Keratinocyte (primary cell): ENCODE measurements at regions not wholly inside any gene's neighbourhood (a gene's known extent, or its start where the extent isn't known, plus 50 kb on each side); places are given as distances from the start of the nearest gene placed in this dataset.

Source experiments
- DNase-seq: peaks from one replicate; pipeline ENCODE4 v3.0.0-alpha.2; 2011; ENCODE audit warnings: low read depth, missing footprints, low spot score
- FAIRE-seq: peaks from 2 replicates; lab custom pipeline; 2011; peaks lifted over from hg19 to GRCh38; lab: Jason Lieb, UNC
- H2AFZ ChIP-seq: 2 replicates; pipeline ENCODE4 v1.6.0; 2012; ENCODE audit warnings: low read length, control low read depth, inconsistent platforms; ENCODE audit not compliant: control insufficient read depth
- H3K27ac ChIP-seq: 2 replicates; pipeline ENCODE4 v1.5.1; 2011; ENCODE audit warnings: low read length; ENCODE audit not compliant: control insufficient read depth, insufficient read depth
- H3K27me3 ChIP-seq: 3 replicates; pipeline ENCODE4 v1.6.0; 2011; ENCODE audit warnings: low read length; ENCODE audit not compliant: control insufficient read depth, insufficient read depth; ENCODE audit errors: extremely low read depth
- H3K36me3 ChIP-seq, 2 experiments: 2 replicates in 1 of 2; 3 replicates in 1 of 2; pipeline ENCODE4 v1.5.1; 2011; ENCODE audit warnings: low read length in 2 of 2, mild to moderate bottlenecking in 1 of 2; ENCODE audit not compliant: control insufficient read depth in 2 of 2, insufficient read depth in 2 of 2; ENCODE audit errors: extremely low read depth in 1 of 2
- H3K4me1 ChIP-seq: 3 replicates; pipeline ENCODE4 v1.5.1; 2011; ENCODE audit warnings: low read length; ENCODE audit not compliant: control insufficient read depth, insufficient read depth; ENCODE audit errors: extremely low read depth
- H3K4me2 ChIP-seq: 3 replicates; pipeline ENCODE4 v1.6.0; 2011; ENCODE audit warnings: low read depth, low read length; ENCODE audit not compliant: control insufficient read depth, insufficient read depth; ENCODE audit errors: extremely low read depth
- H3K4me3 ChIP-seq, 3 experiments: fragments of 200-600 bp in 1 of 3; sonication (generic) in 1 of 3; 2 replicates in 2 of 3; 3 replicates in 1 of 3; pipeline ENCODE4 v1.5.1; 2011 to 2016; ENCODE audit warnings: low read length in 3 of 3, mild to moderate bottlenecking in 3 of 3, control low read depth in 2 of 3, inconsistent platforms in 1 of 3, low read depth in 1 of 3, mixed read lengths in 1 of 3, mixed run types in 1 of 3, moderate library complexity in 1 of 3; ENCODE audit not compliant: control insufficient read depth in 2 of 3, insufficient read depth in 2 of 3; ENCODE audit errors: extremely low read depth in 1 of 3
- H3K79me2 ChIP-seq: 2 replicates; pipeline ENCODE4 v1.6.0; 2012; ENCODE audit warnings: low read length; ENCODE audit not compliant: control insufficient read depth, insufficient read depth
- H3K9ac ChIP-seq: 3 replicates; pipeline ENCODE4 v1.6.0; 2011; ENCODE audit warnings: low read length; ENCODE audit not compliant: control insufficient read depth, insufficient read depth; ENCODE audit errors: extremely low read depth
- H3K9me1 ChIP-seq: 3 replicates; pipeline ENCODE4 v1.6.0; 2011; ENCODE audit warnings: low read length; ENCODE audit not compliant: control insufficient read depth, insufficient read depth; ENCODE audit errors: extremely low read depth
- H3K9me3 ChIP-seq: 2 replicates; pipeline ENCODE4 v1.5.1; 2012; ENCODE audit warnings: low read depth, low read length; ENCODE audit not compliant: control insufficient read depth
- H4K20me1 ChIP-seq: 3 replicates; pipeline ENCODE4 v1.6.0; 2011; ENCODE audit warnings: low read length; ENCODE audit not compliant: control insufficient read depth, insufficient read depth; ENCODE audit errors: extremely low read depth
- EZH2 ChIP-seq: IDR thresholded peaks from one replicate; pipeline ENCODE4 v1.6.1; 2012; ENCODE audit warnings: inconsistent platforms, mild to moderate bottlenecking, low read length, moderate library complexity
- dilution Hi-C: fragments of 300-500 bp; cut with MboI; formaldehyde crosslinking; loops from one replicate; pipeline ENCODE4 v1.7.0; 2020; ENCODE audit warnings: low sequenced_read_pairs; ENCODE audit not compliant: extremely low pct_ligation_motif_present
- TF ChIP-seq, protein P1 (sequence below), 3 experiments: IDR thresholded peaks in 1 of 3; conservative IDR thresholded peaks in 1 of 3; optimal IDR thresholded peaks in 1 of 3; 2 replicates in 2 of 3; 3 replicates in 1 of 3; pipeline versions ENCODE3 to v1.5.1; 2011; ENCODE audit warnings: low read length in 3 of 3, mild to moderate bottlenecking in 3 of 3, moderate library complexity in 2 of 3, control low read depth in 1 of 3, inconsistent platforms in 1 of 3; ENCODE audit not compliant: insufficient read depth in 2 of 3; ENCODE audit errors: extremely low read depth in 1 of 3

DNA sequence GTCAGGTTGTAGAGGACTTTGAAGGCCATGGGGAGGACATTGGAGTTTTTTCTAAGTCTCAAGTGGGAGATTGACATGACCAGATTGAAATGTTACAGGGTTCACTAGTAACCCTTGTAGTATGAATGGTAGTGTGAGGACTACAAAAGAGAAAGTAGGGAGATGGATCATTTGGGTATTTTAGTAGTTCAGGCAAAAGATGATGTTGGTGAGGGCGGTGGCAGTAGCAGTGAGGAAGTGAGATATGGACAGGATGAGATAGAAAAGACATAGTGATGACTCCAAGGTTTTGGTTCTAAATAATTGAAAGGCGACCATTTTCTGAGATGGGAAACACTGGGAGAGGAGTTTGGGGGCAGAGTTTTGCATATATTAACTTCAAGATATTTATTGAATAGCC, 94.2 kb upstream of the CNTN1 start:
- no peak for TF ChIP-seq EZH2
- TF ChIP-seq, protein P1, sequence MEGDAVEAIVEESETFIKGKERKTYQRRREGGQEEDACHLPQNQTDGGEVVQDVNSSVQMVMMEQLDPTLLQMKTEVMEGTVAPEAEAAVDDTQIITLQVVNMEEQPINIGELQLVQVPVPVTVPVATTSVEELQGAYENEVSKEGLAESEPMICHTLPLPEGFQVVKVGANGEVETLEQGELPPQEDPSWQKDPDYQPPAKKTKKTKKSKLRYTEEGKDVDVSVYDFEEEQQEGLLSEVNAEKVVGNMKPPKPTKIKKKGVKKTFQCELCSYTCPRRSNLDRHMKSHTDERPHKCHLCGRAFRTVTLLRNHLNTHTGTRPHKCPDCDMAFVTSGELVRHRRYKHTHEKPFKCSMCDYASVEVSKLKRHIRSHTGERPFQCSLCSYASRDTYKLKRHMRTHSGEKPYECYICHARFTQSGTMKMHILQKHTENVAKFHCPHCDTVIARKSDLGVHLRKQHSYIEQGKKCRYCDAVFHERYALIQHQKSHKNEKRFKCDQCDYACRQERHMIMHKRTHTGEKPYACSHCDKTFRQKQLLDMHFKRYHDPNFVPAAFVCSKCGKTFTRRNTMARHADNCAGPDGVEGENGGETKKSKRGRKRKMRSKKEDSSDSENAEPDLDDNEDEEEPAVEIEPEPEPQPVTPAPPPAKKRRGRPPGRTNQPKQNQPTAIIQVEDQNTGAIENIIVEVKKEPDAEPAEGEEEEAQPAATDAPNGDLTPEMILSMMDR (optimal IDR thresholded peaks at IDR 0.05 in 1 of 3, IDR thresholded peaks at IDR 0.05 in 1 of 3, conservative IDR thresholded peaks at IDR 0.05 in 1 of 3; ENCODE audit: extremely low read depth in 1 of 3, insufficient read depth in 2 of 3, low read length in 3 of 3), result no peak

DNA sequence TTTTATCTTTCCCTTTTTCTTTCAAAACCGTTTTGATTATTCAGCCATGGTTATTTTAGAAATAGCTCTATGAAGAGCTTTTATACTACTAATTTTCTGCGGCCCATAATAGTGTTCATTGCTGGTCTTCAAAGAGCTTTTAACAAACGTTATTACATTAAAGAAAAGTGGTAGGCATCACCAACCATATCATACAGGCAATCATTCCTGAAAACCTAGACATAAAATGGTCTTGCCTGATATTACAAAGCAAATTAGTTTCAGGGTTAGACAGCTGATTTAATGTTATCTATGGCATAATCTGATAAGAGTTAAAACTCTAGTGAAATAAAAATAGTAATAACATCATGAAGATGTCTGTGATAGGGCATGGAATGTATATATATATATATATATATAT, 89.7 kb upstream of the CNTN1 start:
- TF ChIP-seq, protein P1 (optimal IDR thresholded peaks at IDR 0.05 in 1 of 3, IDR thresholded peaks at IDR 0.05 in 1 of 3, conservative IDR thresholded peaks at IDR 0.05 in 1 of 3; ENCODE audit: extremely low read depth in 1 of 3, insufficient read depth in 2 of 3, low read length in 3 of 3), result no peak
- TF ChIP-seq EZH2, result no peak
- Histone ChIP-seq H3K9ac (no peak overlapping the region), H3K9me3 (no peaks in the 10 kb centered on the region), H3K4me2 (no peak overlapping the region), H3K9me1 (no peaks in the 10 kb centered on the region), H3K4me3 (no peak overlapping the region), H3K27me3 (no peaks in the 10 kb centered on the region), H2AFZ (no peak overlapping the region), H3K36me3 (no peaks in the 10 kb centered on the region), H3K79me2 (no peaks in the 10 kb centered on the region), H3K27ac (no peak overlapping the region), H3K4me1 (no peaks in the 10 kb centered on the region), H4K20me1 (no peaks in the 10 kb centered on the region)
- no peak for DNase-seq
- FAIRE-seq, result no peak
- dilution Hi-C loops, result no loop called here

More for the DNA sequence above, 94.2 kb upstream of the CNTN1 start:
- Histone ChIP-seq H3K27ac (no peak overlapping the region), H3K4me3 (no peak overlapping the region), H3K4me1 (no peaks in the 10 kb centered on the region), H3K9ac (no peak overlapping the region), H3K79me2 (no peaks in the 10 kb centered on the region), H4K20me1 (no peaks in the 10 kb centered on the region), H3K9me3 (no peaks in the 10 kb centered on the region), H3K27me3 (no peaks in the 10 kb centered on the region), H3K4me2 (no peak overlapping the region), H3K36me3 (no peaks in the 10 kb centered on the region), H3K9me1 (no peaks in the 10 kb centered on the region), H2AFZ (no peak overlapping the region)
- dilution Hi-C loops, result no loop called here
- FAIRE-seq, result no peak
- DNase-seq, result no peak
